ENCODE measurements at regions not wholly inside any gene's neighbourhood (a gene's known extent, or its start where the extent isn't known, plus 50 kb on each side); places are given as distances from the start of the nearest gene placed in this dataset.

DNA sequence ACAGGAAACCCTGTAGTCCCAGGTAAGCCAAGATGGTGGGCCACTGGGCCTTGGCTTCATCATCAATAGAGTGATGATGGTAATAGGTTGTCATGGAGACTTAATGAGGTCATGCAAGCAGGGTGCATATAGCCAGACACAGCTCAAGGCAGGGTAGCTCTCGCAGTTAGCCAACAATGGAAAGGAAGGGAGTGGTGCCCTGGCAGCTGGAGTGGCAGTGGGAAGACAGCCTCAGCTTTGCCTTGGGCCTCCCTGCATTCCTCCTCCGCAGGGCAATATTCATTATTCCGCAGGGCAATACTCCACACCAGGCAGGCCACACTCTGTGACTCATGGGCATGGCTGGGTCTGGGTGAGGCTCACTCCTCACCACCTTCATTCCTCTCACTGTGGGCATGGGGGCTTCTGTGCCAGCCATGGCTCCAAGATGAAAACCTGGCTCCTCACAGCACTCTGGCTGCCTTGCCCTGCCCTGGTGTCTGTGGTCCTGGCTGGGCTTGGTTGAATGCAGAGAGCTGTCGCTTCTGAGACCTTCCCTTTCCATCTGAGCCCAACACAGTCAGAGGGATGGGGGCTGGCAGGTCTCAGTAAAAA, 163.1 kb upstream of the PMEPA1 start:
- Histone ChIP-seq H3K4me1 (peaks cover 0 to 10% (median 0%) of the 10 kb centered on the region in 9 donors), H3K36me3 (no peaks in the 10 kb centered on the region), H3K27me3 (peaks cover 0 to 19% (median 8%) of the 10 kb centered on the region in 7 donors), H3K9me3 (no peaks in the 10 kb centered on the region), H3K27ac (no peak overlapping the region), H3K4me3 (no peak overlapping the region)
- DNase-seq (no peak), ATAC-seq (peak in 1 of 8 donors; percentile 33)
- TF ChIP-seq, protein P1, sequence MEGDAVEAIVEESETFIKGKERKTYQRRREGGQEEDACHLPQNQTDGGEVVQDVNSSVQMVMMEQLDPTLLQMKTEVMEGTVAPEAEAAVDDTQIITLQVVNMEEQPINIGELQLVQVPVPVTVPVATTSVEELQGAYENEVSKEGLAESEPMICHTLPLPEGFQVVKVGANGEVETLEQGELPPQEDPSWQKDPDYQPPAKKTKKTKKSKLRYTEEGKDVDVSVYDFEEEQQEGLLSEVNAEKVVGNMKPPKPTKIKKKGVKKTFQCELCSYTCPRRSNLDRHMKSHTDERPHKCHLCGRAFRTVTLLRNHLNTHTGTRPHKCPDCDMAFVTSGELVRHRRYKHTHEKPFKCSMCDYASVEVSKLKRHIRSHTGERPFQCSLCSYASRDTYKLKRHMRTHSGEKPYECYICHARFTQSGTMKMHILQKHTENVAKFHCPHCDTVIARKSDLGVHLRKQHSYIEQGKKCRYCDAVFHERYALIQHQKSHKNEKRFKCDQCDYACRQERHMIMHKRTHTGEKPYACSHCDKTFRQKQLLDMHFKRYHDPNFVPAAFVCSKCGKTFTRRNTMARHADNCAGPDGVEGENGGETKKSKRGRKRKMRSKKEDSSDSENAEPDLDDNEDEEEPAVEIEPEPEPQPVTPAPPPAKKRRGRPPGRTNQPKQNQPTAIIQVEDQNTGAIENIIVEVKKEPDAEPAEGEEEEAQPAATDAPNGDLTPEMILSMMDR (IDR thresholded peaks at IDR 0.05) = no peak
- 96 to 100% methylated on average over 4 of the region's 4 CpGs for WGBS, 2 donors
- intact Hi-C loops (cut with DNase I) = no loop called here

DNA sequence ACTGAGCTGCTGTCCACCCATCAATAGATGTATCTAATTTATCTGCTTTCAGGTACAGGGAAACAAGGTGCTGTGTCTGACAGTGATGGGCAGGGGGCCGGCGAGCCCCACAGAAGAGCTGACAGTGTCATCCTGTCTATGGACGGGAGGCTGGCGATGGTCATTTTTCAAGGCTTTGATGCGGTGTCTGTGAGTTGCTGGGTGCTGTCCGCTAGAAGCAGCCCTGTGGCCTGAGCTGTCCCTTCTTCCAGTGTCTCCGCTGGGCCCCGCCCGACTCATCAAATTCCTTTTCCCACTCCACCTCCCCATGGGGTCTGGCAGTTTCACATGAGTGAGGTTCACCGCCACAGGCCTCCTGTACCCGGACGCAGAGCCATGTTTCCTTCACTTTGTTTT, 161.4 kb upstream of the PMEPA1 start:
- Histone ChIP-seq H3K27me3 (peaks cover 0 to 23% (median 8%) of the 10 kb centered on the region in 7 donors), H3K4me1 (peaks cover 0 to 11% (median 0%) of the 10 kb centered on the region in 9 donors), H3K9me3 (no peaks in the 10 kb centered on the region), H3K27ac (no peak overlapping the region), H3K36me3 (no peaks in the 10 kb centered on the region), H3K4me3 (no peak overlapping the region)
- TF ChIP-seq, protein P1 (IDR thresholded peaks at IDR 0.05) = no peak
- 86 to 92% methylated on average over 12 of the region's 12 CpGs for WGBS, 2 donors
- ATAC-seq (no peak), DNase-seq (no peak)
- intact Hi-C loops (cut with DNase I) = no loop called here

DNA sequence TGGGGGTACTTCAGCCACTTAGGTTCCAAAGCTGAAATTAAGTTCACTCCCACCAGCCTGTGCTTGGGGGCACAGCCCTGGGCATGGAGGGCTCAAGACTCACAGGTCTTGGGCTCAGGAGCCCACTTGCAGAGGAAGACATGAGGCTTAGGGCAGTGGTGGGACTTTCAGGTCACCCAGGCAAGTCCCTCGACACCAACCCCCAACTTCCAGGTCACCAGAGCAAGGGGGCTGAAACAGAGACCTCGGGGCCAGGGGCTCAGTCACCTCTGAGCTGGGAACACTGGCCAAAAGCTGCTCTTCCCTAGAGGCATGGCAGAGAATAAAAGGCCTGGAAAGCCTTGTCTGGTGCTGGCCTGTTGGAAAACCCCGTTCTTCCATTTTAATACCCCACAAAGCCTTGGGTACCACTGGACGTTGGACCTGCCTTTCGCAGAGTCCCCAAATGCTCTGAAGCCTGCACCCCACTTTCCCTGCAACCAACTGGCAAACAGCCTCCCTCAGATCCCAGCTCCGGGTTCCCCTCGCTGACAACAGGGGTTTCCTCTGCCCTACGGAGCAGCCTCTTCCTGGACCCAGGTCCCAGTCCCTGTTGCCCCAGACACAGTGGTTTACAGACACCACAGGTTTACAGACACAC, 160.9 kb upstream of the PMEPA1 start:
- 64 to 83% methylated on average over 8 of the region's 8 CpGs for WGBS, 2 donors

DNA sequence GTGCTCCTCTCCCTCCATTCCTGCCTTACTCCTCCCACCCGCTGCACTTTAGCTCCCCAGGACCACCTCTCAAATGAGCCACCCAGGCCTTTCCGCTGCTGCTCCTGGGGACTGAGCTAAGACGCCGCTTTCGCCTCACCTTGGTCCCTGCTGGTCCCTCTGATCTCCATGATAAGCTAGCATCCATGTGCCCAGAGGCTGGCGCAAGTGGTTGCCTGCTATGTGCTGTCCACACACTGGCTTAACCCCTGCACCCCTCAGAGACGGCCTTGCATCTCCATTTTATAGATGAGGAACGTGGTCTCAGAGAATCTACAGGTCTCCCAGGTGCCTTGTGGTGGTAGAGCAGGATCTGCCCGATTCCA, 160.1 kb upstream of the PMEPA1 start:
- no peak for DNase-seq
- Histone ChIP-seq H3K27ac (no peak overlapping the region), H3K36me3 (no peaks in the 10 kb centered on the region), H3K9me3 (no peaks in the 10 kb centered on the region), H3K4me1 (peaks cover 0 to 11% (median 0%) of the 10 kb centered on the region in 9 donors), H3K27me3 (peaks cover 0 to 24% (median 8%) of the 10 kb centered on the region in 7 donors), H3K4me3 (no peak overlapping the region)
- 83% methylated on average over 9 of the region's 9 CpGs for WGBS, 2 donors
- TF ChIP-seq, protein P1 (IDR thresholded peaks at IDR 0.05) = no peak
- ATAC-seq = no peak
- intact Hi-C loops (cut with DNase I) = no loop called here

More for the DNA sequence above, 160.9 kb upstream of the PMEPA1 start:
- intact Hi-C loops (cut with DNase I) = no loop called here
- H3K36me3 ChIP-seq = no peaks in the 10 kb centered on the region
- peaks cover 0 to 11% (median 0%) of the 10 kb centered on the region in 9 donors for H3K4me1 ChIP-seq
- no peaks in the 10 kb centered on the region for H3K9me3 ChIP-seq
- H3K27ac ChIP-seq = no peak overlapping the region
- no peak for DNase-seq
- TF ChIP-seq, protein P1 (IDR thresholded peaks at IDR 0.05) = no peak
- H3K4me3 ChIP-seq = no peak overlapping the region
- peaks cover 0 to 24% (median 8%) of the 10 kb centered on the region in 7 donors for H3K27me3 ChIP-seq
- ATAC-seq = no peak

All from heart right ventricle (tissue), 16 donors.